ENCODE measurements at regions not wholly inside any gene's neighbourhood (a gene's known extent, or its start where the extent isn't known, plus 50 kb on each side); places are given as distances from the start of the nearest gene placed in this dataset.

GRCh38 chr11:130693543-130693942 lies 222.7 kb downstream of the SNX19 start:
- H3K4me3 ChIP-seq (replicated peaks; ENCODE audit: insufficient read depth, low read length): no peak overlapping the region
- no peaks in the 10 kb centered on the region for H3K27me3 ChIP-seq (ENCODE audit: insufficient read depth, poor library complexity, severe bottlenecking)
- no peak overlapping the region for H3K27ac ChIP-seq (replicated peaks)
- no peak for DNase-seq (ENCODE audit: low read depth in 1 of 2, low spot score in 1 of 2)
- TF ChIP-seq REST (IDR thresholded peaks at IDR 0.05; ENCODE audit: insufficient replicate concordance, low read depth): no peak
- TF ChIP-seq SPI1 (IDR thresholded peaks at IDR 0.05; ENCODE audit: borderline replicate concordance, low read depth): no peak
- TF ChIP-seq CTCF (IDR thresholded peaks at IDR 0.05; ENCODE audit: insufficient read depth, low read length): no peak
- TF ChIP-seq POLR2AphosphoS5 (IDR thresholded peaks at IDR 0.05; ENCODE audit: low read depth): no peak
- TF ChIP-seq GABPA (IDR thresholded peaks at IDR 0.05; ENCODE audit: low read depth): no peak

- Histone ChIP-seq H3K27ac (replicated peaks) (no peak overlapping the region), H3K27me3 (ENCODE audit: insufficient read depth, poor library complexity, severe bottlenecking) (no peaks in the 10 kb centered on the region), H3K4me3 (replicated peaks; ENCODE audit: insufficient read depth, low read length) (no peak overlapping the region)
- DNase-seq (ENCODE audit: low read depth in 1 of 2, low spot score in 1 of 2): no peak
- TF ChIP-seq SPI1 (IDR thresholded peaks at IDR 0.05; ENCODE audit: borderline replicate concordance, low read depth) (no peak), GABPA (IDR thresholded peaks at IDR 0.05; ENCODE audit: low read depth) (no peak), CTCF (IDR thresholded peaks at IDR 0.05; ENCODE audit: insufficient read depth, low read length) (no peak), POLR2AphosphoS5 (IDR thresholded peaks at IDR 0.05; ENCODE audit: low read depth) (no peak), REST (IDR thresholded peaks at IDR 0.05; ENCODE audit: insufficient replicate concordance, low read depth) (no peak)
Observed at GRCh38 chr11:130694488-130695045, 221.7 kb downstream of the SNX19 start.

GRCh38 chr11:130698174-130698573 lies 218.1 kb downstream of the SNX19 start:
- Histone ChIP-seq H3K27me3 (ENCODE audit: insufficient read depth, poor library complexity, severe bottlenecking) (no peaks in the 10 kb centered on the region), H3K27ac (replicated peaks) (no peak overlapping the region), H3K4me3 (replicated peaks; ENCODE audit: insufficient read depth, low read length) (no peak overlapping the region)
- TF ChIP-seq POLR2AphosphoS5 (IDR thresholded peaks at IDR 0.05; ENCODE audit: low read depth) (no peak), SPI1 (IDR thresholded peaks at IDR 0.05; ENCODE audit: borderline replicate concordance, low read depth) (no peak), CTCF (IDR thresholded peaks at IDR 0.05; ENCODE audit: insufficient read depth, low read length) (no peak), GABPA (IDR thresholded peaks at IDR 0.05; ENCODE audit: low read depth) (no peak), REST (IDR thresholded peaks at IDR 0.05; ENCODE audit: insufficient replicate concordance, low read depth) (no peak)
- no peak for DNase-seq (ENCODE audit: low read depth in 1 of 2, low spot score in 1 of 2)
